H7 (cell line): ENCODE measurements at regions not wholly inside any gene's neighbourhood (a gene's known extent, or its start where the extent isn't known, plus 50 kb on each side); places are given as distances from the start of the nearest gene placed in this dataset.

Source experiments
- DNase-seq: peaks from one replicate; pipeline ENCODE4 v3.0.0; 2012
- H3K27me3 ChIP-seq: 2 replicates; pipeline ENCODE4 v1.6.0; 2011; ENCODE audit warnings: mild to moderate bottlenecking, low read length; ENCODE audit not compliant: control insufficient read depth, insufficient read depth
- H3K36me3 ChIP-seq: replicated peaks from 2 replicates; pipeline ENCODE4 v1.5.1; 2011; ENCODE audit warnings: low read length; ENCODE audit not compliant: control insufficient read depth, insufficient read depth
- H3K4me3 ChIP-seq: 2 replicates; pipeline ENCODE4 v1.5.1; 2011; ENCODE audit warnings: low read depth, mild to moderate bottlenecking, control low read depth, low read length, moderate library complexity; ENCODE audit not compliant: insufficient read depth

- Histone ChIP-seq H3K27me3 (no peaks in the 10 kb centered on the region), H3K36me3 (no peaks in the 10 kb centered on the region), H3K4me3 (no peak overlapping the region)
- no peak for DNase-seq
These were observed 294.2 kb downstream of the OGFRL1 start for GRCh38 chr6:71582820-71583219.

- Histone ChIP-seq H3K27me3 (no peaks in the 10 kb centered on the region), H3K4me3 (no peak overlapping the region), H3K36me3 (no peaks in the 10 kb centered on the region)
- no peak for DNase-seq
These were observed 296.3 kb downstream of the OGFRL1 start for GRCh38 chr6:71584712-71585436.

GRCh38 chr6:71585472-71585871 is 296.9 kb downstream of the OGFRL1 start:
- Histone ChIP-seq H3K4me3 (no peak overlapping the region), H3K27me3 (no peaks in the 10 kb centered on the region), H3K36me3 (no peaks in the 10 kb centered on the region)
- no peak for DNase-seq

- no peaks in the 10 kb centered on the region for H3K36me3 ChIP-seq
- H3K27me3 ChIP-seq = no peaks in the 10 kb centered on the region
- peak; percentile 34 for DNase-seq
- H3K4me3 ChIP-seq = no peak overlapping the region
These were observed 297.9 kb upstream of the RIMS1 start for GRCh38 chr6:71588490-71588889.

GRCh38 chr6:71589254-71589653 is 297.1 kb upstream of the RIMS1 start:
- DNase-seq = no peak
- Histone ChIP-seq H3K4me3 (no peak overlapping the region), H3K27me3 (no peaks in the 10 kb centered on the region), H3K36me3 (no peaks in the 10 kb centered on the region)

GRCh38 chr6:71592643-71593042 is 293.7 kb upstream of the RIMS1 start:
- Histone ChIP-seq H3K4me3 (no peak overlapping the region), H3K36me3 (no peaks in the 10 kb centered on the region), H3K27me3 (no peaks in the 10 kb centered on the region)
- no peak for DNase-seq

- no peaks in the 10 kb centered on the region for H3K27me3 ChIP-seq
These were observed 287.0 kb upstream of the RIMS1 start for GRCh38 chr6:71599359-71599758.

GRCh38 chr6:71602385-71603007 is 283.9 kb upstream of the RIMS1 start:
- no peak overlapping the region for H3K4me3 ChIP-seq
- DNase-seq = no peak
- H3K27me3 ChIP-seq = no peaks in the 10 kb centered on the region
- no peaks in the 10 kb centered on the region for H3K36me3 ChIP-seq

More at GRCh38 chr6:71599359-71599758, 287.0 kb upstream of the RIMS1 start:
- Histone ChIP-seq H3K4me3 (no peak overlapping the region), H3K36me3 (no peaks in the 10 kb centered on the region)
- no peak for DNase-seq

- no peak for DNase-seq
- no peaks in the 10 kb centered on the region for H3K27me3 ChIP-seq
- no peaks in the 10 kb centered on the region for H3K36me3 ChIP-seq
- no peak overlapping the region for H3K4me3 ChIP-seq
These were observed 283.3 kb upstream of the RIMS1 start for GRCh38 chr6:71603021-71603420.

- Histone ChIP-seq H3K27me3 (no peaks in the 10 kb centered on the region), H3K4me3 (no peak overlapping the region), H3K36me3 (no peaks in the 10 kb centered on the region)
- no peak for DNase-seq
These were observed 277.7 kb upstream of the RIMS1 start for GRCh38 chr6:71608646-71609045.

GRCh38 chr6:71619836-71620235 is 266.5 kb upstream of the RIMS1 start:
- Histone ChIP-seq H3K4me3 (no peak overlapping the region), H3K36me3 (no peaks in the 10 kb centered on the region), H3K27me3 (no peaks in the 10 kb centered on the region)
- no peak for DNase-seq

GRCh38 chr6:71621918-71622519 is 264.3 kb upstream of the RIMS1 start:
- no peak overlapping the region for H3K4me3 ChIP-seq
- no peak for DNase-seq
- no peaks in the 10 kb centered on the region for H3K27me3 ChIP-seq
- no peaks in the 10 kb centered on the region for H3K36me3 ChIP-seq

- no peaks in the 10 kb centered on the region for H3K27me3 ChIP-seq
- H3K36me3 ChIP-seq = no peaks in the 10 kb centered on the region
- H3K4me3 ChIP-seq = no peak overlapping the region
- DNase-seq = no peak
These were observed 244.2 kb upstream of the RIMS1 start for GRCh38 chr6:71642120-71642519.

- no peak for DNase-seq
- no peaks in the 10 kb centered on the region for H3K27me3 ChIP-seq
- H3K36me3 ChIP-seq = no peaks in the 10 kb centered on the region
- H3K4me3 ChIP-seq = no peak overlapping the region
These were observed 243.6 kb upstream of the RIMS1 start for GRCh38 chr6:71642793-71643192.

- no peaks in the 10 kb centered on the region for H3K36me3 ChIP-seq
- H3K27me3 ChIP-seq = no peaks in the 10 kb centered on the region
- H3K4me3 ChIP-seq = no peak overlapping the region
- no peak for DNase-seq
These were observed 241.1 kb upstream of the RIMS1 start for GRCh38 chr6:71645299-71645698.
